HFF-Myc (cell line): ENCODE measurements at regions not wholly inside any gene's neighbourhood (a gene's known extent, or its start where the extent isn't known, plus 50 kb on each side); places are given as distances from the start of the nearest gene placed in this dataset.

Source experiments
- DNase-seq: peaks from one replicate; pipeline ENCODE4 v3.0.0-alpha.2; 2011; ENCODE audit warnings: low read depth; ENCODE audit errors: extremely low read depth
- H3K4me3 ChIP-seq: replicated peaks from 2 replicates; pipeline ENCODE4 v1.5.1; 2011; ENCODE audit warnings: low read depth, mild to moderate bottlenecking, control low read depth, low read length
- TF ChIP-seq, protein P1 (sequence below): IDR thresholded peaks from 2 replicates; pipeline ENCODE4 v1.5.1; 2012; ENCODE audit warnings: mild to moderate bottlenecking, low read depth, low read length, control low read depth; ENCODE audit errors: missing control alignments

DNA sequence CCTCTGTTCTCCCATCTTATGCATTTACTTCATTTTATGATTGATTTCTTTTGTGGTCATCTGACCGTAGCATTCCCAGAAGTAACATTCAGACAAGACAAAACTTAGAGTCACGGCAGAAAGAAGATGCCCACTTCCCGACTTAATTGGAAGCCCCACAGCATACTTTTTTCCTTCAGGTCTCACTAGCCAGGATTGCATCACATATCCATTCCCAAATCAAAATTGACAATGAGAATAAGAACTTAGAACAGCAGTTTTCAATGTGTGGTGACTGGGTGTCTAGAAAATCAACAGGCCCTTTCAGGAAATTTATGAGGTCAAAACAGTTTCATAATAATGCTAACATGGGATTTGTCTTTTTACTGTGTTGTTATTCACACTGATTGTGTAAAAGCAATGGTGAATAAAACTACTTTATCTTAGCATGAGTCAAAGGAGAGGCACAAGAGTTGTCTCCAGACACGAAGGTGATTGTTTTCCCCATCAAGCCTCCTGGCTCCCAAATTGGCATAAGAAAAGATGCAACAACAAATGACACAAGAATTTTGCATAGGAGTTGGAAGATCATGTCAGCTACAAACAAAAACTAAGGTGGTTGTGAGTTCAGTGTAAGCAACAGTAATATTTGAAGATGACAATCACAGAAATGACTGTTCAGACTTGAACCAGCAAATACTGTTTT, 493.9 kb downstream of the HTR7 start:
- no peak for DNase-seq
- TF ChIP-seq, protein P1, sequence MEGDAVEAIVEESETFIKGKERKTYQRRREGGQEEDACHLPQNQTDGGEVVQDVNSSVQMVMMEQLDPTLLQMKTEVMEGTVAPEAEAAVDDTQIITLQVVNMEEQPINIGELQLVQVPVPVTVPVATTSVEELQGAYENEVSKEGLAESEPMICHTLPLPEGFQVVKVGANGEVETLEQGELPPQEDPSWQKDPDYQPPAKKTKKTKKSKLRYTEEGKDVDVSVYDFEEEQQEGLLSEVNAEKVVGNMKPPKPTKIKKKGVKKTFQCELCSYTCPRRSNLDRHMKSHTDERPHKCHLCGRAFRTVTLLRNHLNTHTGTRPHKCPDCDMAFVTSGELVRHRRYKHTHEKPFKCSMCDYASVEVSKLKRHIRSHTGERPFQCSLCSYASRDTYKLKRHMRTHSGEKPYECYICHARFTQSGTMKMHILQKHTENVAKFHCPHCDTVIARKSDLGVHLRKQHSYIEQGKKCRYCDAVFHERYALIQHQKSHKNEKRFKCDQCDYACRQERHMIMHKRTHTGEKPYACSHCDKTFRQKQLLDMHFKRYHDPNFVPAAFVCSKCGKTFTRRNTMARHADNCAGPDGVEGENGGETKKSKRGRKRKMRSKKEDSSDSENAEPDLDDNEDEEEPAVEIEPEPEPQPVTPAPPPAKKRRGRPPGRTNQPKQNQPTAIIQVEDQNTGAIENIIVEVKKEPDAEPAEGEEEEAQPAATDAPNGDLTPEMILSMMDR: no peak
- H3K4me3 ChIP-seq: no peak overlapping the region

DNA sequence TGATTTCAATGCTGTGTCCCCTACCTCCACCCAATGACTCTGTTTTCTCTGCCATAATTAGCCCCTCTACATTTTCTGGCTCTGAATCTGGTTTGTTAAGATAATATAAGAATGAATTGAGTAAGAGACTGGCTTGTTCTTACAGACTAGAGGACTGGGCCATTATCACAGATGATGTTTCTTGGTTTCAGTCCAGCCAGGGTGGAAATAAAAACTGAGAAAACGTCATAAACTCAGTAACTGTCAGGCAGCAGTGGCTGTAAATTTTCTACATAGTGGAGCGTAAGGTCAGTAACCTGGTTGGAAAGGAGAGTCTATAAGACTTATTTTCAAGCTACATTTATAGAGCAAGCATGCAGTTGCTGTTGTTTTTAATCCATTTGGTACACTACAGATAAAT, 485.4 kb downstream of the HTR7 start:
- no peak for DNase-seq
- no peak overlapping the region for H3K4me3 ChIP-seq
- TF ChIP-seq, protein P1: no peak

DNA sequence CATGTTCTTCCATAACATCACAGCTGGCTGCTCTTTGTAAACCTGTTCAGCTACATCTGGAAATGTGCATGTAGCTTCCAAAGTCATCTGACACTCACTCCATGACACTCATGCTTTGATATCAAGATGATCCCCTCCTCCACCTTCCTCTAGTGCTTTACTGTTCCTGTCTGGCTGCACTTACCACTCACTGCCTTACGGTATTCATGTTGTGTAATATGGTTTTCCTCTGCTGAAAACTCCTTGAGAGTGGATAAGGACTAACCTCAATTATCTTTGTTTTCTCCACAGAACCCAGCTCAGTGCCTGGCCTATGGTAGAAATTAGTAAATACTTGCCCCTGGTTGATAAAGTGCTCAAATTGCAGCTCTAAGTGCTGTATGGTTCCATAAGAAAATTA, 483.9 kb downstream of the HTR7 start:
- DNase-seq: peak; percentile 4
- TF ChIP-seq, protein P1: no peak
- H3K4me3 ChIP-seq: no peak overlapping the region

DNA sequence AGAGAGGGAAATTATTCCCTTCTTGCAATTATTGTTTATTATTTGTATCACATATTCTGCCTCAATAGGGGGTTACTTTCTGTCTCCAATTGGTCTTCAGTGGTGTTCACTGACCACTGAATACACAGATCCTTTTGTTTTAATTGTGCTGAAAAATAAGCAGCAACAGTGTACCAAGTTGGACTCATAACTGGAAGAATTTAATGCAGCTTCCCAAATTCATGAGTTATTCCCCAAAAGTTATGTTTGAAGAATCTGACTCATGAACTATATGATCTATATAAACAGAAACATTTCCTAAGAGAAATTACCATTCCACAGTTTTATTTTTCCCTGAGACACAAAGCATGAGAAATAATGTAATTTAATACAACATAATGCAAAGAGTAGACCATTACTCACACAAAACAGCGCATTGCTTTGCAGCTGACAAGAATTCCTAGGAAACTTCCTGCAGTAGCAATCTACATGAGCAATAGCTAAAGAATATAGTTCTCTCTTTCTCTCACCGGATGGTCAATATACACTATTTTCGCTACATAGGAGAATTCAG, 479.2 kb downstream of the HTR7 start:
- no peak for DNase-seq
- no peak overlapping the region for H3K4me3 ChIP-seq
- TF ChIP-seq, protein P1: no peak

DNA sequence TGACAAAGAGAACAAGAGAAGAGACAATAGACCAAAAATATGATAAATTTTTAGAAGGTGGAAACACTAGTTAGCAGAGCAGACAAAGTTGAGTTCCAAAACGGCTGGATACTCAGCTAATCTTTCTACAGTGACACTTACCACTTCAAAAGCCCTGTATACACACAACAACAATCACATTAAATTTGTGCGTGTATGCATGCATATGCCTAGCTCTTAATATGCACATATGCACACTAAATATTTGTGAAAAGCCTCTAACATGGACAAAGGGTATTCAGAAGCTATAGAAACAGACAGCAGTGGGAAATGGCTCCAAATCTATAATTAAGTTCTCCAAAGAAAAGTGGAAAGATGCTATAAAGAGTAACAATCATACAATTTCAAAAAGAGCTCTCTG, 476.4 kb downstream of the HTR7 start:
- TF ChIP-seq, protein P1: no peak
- DNase-seq: no peak

DNA sequence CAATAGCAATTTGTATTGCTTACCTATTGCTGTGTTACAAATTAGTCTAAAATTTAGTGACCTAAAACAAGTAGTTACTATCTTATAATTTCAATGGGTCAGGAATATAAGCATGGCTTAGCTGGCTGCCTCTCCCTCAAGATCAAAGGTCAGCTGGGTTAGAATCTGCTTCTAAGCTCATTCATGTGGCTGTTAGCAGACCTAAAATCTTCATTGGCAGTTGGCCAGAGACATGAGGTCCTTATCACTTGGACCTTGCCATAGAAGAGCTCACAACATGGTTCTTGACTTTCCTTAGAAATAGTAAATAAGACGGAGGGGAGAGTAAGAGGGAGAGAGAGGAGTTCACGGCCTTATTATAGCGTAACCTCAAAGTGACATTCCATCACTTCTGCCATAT, 468.0 kb downstream of the HTR7 start:
- H3K4me3 ChIP-seq: no peak overlapping the region
- no peak for DNase-seq
- TF ChIP-seq, protein P1: no peak

More for the DNA sequence above, 476.4 kb downstream of the HTR7 start:
- H3K4me3 ChIP-seq: no peak overlapping the region
